SK-N-SH treated with all-trans-retinoic acid at 6 μM for 48 hours (cell line): ENCODE measurements at regions not wholly inside any gene's neighbourhood (a gene's known extent, or its start where the extent isn't known, plus 50 kb on each side); places are given as distances from the start of the nearest gene placed in this dataset.

Source experiments
- ISL1 ChIP-seq: fragments of 250-450 bp; sonication (Bioruptor Pico); IDR thresholded peaks from 2 replicates; pipeline ENCODE4 v2.1.2; 2022; ENCODE audit warnings: mild to moderate bottlenecking, moderate library complexity
- PPARA ChIP-seq: fragments of 250-450 bp; sonication (Bioruptor Pico); IDR thresholded peaks from 2 replicates; pipeline ENCODE4 v1.5.0; 2020; ENCODE audit warnings: mild to moderate bottlenecking, borderline replicate concordance
- RARB ChIP-seq: fragments of 250-450 bp; sonication (Bioruptor Pico); IDR thresholded peaks from 2 replicates; pipeline ENCODE4 v1.8.0; 2021; ENCODE audit warnings: mild to moderate bottlenecking, moderate library complexity
- TCF4 ChIP-seq: fragments of 250-450 bp; sonication (Bioruptor Pico); IDR thresholded peaks from 2 replicates; pipeline ENCODE4 v1.8.0; 2021; ENCODE audit warnings: mild to moderate bottlenecking, moderate library complexity, borderline replicate concordance
- TOX ChIP-seq: fragments of 250-450 bp; sonication (Bioruptor Pico); IDR thresholded peaks from 2 replicates; pipeline ENCODE4 v1.8.0; 2021; ENCODE audit warnings: mild to moderate bottlenecking, moderate library complexity, borderline replicate concordance
- ZFP30 ChIP-seq: fragments of 450-650 bp; formaldehyde crosslinking; IDR thresholded peaks from 2 replicates; pipeline ENCODE4 v1.5.0; 2022; ENCODE audit warnings: mild to moderate bottlenecking, moderate library complexity
- ZNF8 ChIP-seq: fragments of 450-650 bp; formaldehyde crosslinking; IDR thresholded peaks from 2 replicates; pipeline ENCODE4 v1.5.0; 2020; ENCODE audit warnings: mild to moderate bottlenecking, moderate library complexity
- TF ChIP-seq, protein P1 (sequence below): fragments of 250-450 bp; sonication (Bioruptor Pico); IDR thresholded peaks from 2 replicates; pipeline ENCODE4 v1.8.0; 2020; ENCODE audit warnings: mild to moderate bottlenecking, moderate library complexity, borderline replicate concordance
- TF ChIP-seq, protein P2 (sequence below): fragments of 250-450 bp; sonication (Bioruptor Pico); IDR thresholded peaks from 2 replicates; pipeline ENCODE4 v1.5.0; 2020; ENCODE audit warnings: mild to moderate bottlenecking, moderate library complexity
- TF ChIP-seq, protein P3 (sequence below): fragments of 250-450 bp; sonication (Bioruptor Pico); IDR thresholded peaks from 2 replicates; pipeline ENCODE4 v1.5.1; 2020; ENCODE audit warnings: low read depth, mild to moderate bottlenecking, moderate library complexity

DNA sequence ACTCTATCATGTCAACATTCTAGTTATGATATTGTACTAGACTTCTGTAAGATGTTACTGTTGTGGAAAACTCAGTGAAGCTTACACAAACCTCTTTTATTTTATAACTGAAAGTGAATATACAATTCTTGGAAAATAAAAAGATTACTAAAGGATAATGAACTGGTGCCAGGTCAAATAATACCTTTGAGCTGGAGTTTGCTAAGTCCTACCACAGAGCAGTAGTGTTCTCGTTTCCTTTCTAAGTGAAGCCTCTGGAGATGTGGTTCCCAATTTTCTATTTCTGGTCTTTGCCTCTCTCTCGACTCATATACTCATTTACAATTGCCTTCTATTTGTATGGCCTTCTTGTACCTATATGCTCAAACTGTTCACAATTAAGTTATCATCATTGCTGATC lies 942.9 kb downstream of the SQOR start:
- no peak for TF ChIP-seq PPARA (CRISPR knock-in tag)
- no peak for TF ChIP-seq ZNF8 (CRISPR knock-in tag)
- TF ChIP-seq, protein P1, sequence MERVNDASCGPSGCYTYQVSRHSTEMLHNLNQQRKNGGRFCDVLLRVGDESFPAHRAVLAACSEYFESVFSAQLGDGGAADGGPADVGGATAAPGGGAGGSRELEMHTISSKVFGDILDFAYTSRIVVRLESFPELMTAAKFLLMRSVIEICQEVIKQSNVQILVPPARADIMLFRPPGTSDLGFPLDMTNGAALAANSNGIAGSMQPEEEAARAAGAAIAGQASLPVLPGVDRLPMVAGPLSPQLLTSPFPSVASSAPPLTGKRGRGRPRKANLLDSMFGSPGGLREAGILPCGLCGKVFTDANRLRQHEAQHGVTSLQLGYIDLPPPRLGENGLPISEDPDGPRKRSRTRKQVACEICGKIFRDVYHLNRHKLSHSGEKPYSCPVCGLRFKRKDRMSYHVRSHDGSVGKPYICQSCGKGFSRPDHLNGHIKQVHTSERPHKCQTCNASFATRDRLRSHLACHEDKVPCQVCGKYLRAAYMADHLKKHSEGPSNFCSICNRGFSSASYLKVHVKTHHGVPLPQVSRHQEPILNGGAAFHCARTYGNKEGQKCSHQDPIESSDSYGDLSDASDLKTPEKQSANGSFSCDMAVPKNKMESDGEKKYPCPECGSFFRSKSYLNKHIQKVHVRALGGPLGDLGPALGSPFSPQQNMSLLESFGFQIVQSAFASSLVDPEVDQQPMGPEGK (CRISPR knock-in tag): no peak
- TF ChIP-seq TOX (CRISPR knock-in tag): no peak
- no peak for TF ChIP-seq ZFP30 (CRISPR knock-in tag)
- no peak for TF ChIP-seq RARB
- TF ChIP-seq, protein P2, sequence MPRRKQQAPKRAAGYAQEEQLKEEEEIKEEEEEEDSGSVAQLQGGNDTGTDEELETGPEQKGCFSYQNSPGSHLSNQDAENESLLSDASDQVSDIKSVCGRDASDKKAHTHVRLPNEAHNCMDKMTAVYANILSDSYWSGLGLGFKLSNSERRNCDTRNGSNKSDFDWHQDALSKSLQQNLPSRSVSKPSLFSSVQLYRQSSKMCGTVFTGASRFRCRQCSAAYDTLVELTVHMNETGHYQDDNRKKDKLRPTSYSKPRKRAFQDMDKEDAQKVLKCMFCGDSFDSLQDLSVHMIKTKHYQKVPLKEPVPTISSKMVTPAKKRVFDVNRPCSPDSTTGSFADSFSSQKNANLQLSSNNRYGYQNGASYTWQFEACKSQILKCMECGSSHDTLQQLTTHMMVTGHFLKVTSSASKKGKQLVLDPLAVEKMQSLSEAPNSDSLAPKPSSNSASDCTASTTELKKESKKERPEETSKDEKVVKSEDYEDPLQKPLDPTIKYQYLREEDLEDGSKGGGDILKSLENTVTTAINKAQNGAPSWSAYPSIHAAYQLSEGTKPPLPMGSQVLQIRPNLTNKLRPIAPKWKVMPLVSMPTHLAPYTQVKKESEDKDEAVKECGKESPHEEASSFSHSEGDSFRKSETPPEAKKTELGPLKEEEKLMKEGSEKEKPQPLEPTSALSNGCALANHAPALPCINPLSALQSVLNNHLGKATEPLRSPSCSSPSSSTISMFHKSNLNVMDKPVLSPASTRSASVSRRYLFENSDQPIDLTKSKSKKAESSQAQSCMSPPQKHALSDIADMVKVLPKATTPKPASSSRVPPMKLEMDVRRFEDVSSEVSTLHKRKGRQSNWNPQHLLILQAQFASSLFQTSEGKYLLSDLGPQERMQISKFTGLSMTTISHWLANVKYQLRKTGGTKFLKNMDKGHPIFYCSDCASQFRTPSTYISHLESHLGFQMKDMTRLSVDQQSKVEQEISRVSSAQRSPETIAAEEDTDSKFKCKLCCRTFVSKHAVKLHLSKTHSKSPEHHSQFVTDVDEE (CRISPR knock-in tag): no peak
- TF ChIP-seq, protein P3, sequence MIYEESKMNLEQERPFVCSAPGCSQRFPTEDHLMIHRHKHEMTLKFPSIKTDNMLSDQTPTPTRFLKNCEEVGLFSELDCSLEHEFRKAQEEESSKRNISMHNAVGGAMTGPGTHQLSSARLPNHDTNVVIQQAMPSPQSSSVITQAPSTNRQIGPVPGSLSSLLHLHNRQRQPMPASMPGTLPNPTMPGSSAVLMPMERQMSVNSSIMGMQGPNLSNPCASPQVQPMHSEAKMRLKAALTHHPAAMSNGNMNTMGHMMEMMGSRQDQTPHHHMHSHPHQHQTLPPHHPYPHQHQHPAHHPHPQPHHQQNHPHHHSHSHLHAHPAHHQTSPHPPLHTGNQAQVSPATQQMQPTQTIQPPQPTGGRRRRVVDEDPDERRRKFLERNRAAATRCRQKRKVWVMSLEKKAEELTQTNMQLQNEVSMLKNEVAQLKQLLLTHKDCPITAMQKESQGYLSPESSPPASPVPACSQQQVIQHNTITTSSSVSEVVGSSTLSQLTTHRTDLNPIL: no peak
- TF ChIP-seq TCF4: no peak
- no peak for TF ChIP-seq ISL1 (CRISPR knock-in tag)
